ENCODE measurements at regions not wholly inside any gene's neighbourhood (a gene's known extent, or its start where the extent isn't known, plus 50 kb on each side); places are given as distances from the start of the nearest gene placed in this dataset.
"Not testable (repeated sequence)": the region's sequence is repeated elsewhere in the genome, so short reads cannot be mapped to it uniquely, and the experiment has no call there.

DNA sequence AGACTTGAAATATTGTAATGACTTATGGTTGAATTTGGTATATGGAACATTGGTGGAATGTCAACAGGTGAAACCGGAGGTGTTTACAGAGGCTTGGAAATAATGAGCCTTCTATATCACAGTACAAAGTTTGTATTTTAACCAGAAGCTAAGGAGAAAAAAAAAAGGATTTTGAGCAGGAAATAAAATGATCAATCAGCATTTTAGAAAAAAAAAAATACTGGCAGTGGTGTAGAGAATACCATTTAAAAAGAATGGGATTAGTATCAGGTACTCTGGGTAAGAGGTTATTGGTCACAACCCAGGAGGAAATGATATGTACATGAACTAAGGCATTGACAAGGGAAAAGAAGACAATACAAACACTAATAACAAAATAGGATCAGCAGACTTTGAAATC lies 587.1 kb upstream of the HTR2C start:
- intact Hi-C loops (cut with micrococcal nuclease; ENCODE audit: unreplicated experiment), result no loop called here
- no peaks in the 10 kb centered on the region for H4K20me1 ChIP-seq (ENCODE audit: insufficient read depth, low read length)
- H3K4me3 ChIP-seq (ENCODE audit: low read depth, low read length, poor library complexity, severe bottlenecking), result no peak overlapping the region
- ChIA-PET POLR2A (interaction anchor here (0.6 kb wide), 1 partner anchor 29 kb away, joined by 3 read pairs; no protein-coding TSS in a partner anchor), CTCF (ENCODE audit: unreplicated experiment) (no interaction called here)
- no peak for DNase-seq (ENCODE audit: low spot score)
- no peaks in the 10 kb centered on the region for H3K79me2 ChIP-seq (ENCODE audit: insufficient read depth, low read depth, low read length)
- no peak overlapping the region for H3K27ac ChIP-seq (ENCODE audit: low read depth, low read length, poor library complexity, severe bottlenecking)
- no peaks in the 10 kb centered on the region for H3K36me3 ChIP-seq (ENCODE audit: insufficient read depth, low read length)
- H2AFZ ChIP-seq (ENCODE audit: low read length), result no peak overlapping the region
- no peak overlapping the region for H3K4me2 ChIP-seq (ENCODE audit: low read length)
- no TSS peak for BruUV-seq (replicated peaks)
- TF ChIP-seq EZH2phosphoT487 (IDR thresholded peaks at IDR 0.05; ENCODE audit: borderline replicate concordance, low read depth, low read length), result no peak
- TF ChIP-seq, protein P1, sequence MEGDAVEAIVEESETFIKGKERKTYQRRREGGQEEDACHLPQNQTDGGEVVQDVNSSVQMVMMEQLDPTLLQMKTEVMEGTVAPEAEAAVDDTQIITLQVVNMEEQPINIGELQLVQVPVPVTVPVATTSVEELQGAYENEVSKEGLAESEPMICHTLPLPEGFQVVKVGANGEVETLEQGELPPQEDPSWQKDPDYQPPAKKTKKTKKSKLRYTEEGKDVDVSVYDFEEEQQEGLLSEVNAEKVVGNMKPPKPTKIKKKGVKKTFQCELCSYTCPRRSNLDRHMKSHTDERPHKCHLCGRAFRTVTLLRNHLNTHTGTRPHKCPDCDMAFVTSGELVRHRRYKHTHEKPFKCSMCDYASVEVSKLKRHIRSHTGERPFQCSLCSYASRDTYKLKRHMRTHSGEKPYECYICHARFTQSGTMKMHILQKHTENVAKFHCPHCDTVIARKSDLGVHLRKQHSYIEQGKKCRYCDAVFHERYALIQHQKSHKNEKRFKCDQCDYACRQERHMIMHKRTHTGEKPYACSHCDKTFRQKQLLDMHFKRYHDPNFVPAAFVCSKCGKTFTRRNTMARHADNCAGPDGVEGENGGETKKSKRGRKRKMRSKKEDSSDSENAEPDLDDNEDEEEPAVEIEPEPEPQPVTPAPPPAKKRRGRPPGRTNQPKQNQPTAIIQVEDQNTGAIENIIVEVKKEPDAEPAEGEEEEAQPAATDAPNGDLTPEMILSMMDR (conservative IDR thresholded peaks at IDR 0.05; ENCODE audit: low read length), result no peak
- H3K9me3 ChIP-seq (ENCODE audit: low read length), result no peaks in the 10 kb centered on the region
- H3K9me2 ChIP-seq (ENCODE audit: insufficient read depth, low read length), result no peaks in the 10 kb centered on the region
- H3K4me1 ChIP-seq (ENCODE audit: insufficient read depth, low read length, poor library complexity, severe bottlenecking), result no peaks in the 10 kb centered on the region

DNA sequence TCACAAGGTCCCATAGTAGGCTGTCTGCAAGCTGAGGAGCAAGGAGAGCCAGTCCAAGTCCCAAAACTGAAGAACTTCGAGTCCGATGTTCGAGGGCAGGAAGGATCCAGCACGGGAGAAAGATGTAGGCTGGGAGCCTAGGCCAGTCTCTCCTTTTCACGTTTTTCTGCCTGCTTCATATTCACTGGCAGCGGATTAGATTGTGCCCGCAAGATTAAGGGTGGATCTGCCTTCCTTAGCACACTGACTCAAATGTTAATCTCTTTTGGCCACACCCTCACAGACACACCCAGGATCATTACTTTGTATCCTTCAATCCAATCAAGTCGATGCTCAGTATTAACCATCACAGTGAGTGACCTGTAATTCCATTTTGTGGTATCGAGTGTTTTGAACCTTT lies 592.2 kb upstream of the HTR2C start:
- intact Hi-C loops (cut with micrococcal nuclease; ENCODE audit: unreplicated experiment); H3K27ac ChIP-seq (ENCODE audit: low read depth, low read length, poor library complexity, severe bottlenecking); H3K36me3 ChIP-seq (ENCODE audit: insufficient read depth, low read length); H3K9me2 ChIP-seq (ENCODE audit: insufficient read depth, low read length); H3K4me3 ChIP-seq (ENCODE audit: low read depth, low read length, poor library complexity, severe bottlenecking); H3K4me2 ChIP-seq (ENCODE audit: low read length); H3K4me1 ChIP-seq (ENCODE audit: insufficient read depth, low read length, poor library complexity, severe bottlenecking); POLR2A ChIA-PET; H2AFZ ChIP-seq (ENCODE audit: low read length); DNase-seq (ENCODE audit: low spot score); BruUV-seq (replicated peaks); H4K20me1 ChIP-seq (ENCODE audit: insufficient read depth, low read length); H3K79me2 ChIP-seq (ENCODE audit: insufficient read depth, low read depth, low read length); CTCF ChIA-PET (ENCODE audit: unreplicated experiment); H3K9me3 ChIP-seq (ENCODE audit: low read length): not testable (repeated sequence)

DNA sequence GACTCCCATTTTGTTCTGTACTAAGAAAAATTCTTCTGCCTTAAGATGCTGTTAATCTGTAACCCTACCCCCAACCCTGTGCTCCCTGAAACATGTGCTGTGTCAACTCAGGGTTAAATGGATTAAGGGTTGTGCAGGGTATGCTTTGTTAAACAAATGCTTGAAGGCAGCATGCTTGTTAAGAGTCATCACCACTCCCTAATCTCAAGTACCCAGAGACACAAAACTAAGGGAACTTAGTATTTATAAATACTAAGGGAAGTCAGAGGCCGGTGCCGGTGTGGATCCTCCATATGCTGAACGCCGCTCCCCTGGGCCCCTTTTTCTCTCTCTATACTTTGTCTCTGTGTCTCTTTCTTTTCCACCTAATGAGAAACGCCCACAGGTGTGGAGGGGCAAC lies 593.2 kb upstream of the HTR2C start:
- H3K4me3 ChIP-seq (ENCODE audit: low read depth, low read length, poor library complexity, severe bottlenecking); POLR2A ChIA-PET; H3K27ac ChIP-seq (ENCODE audit: low read depth, low read length, poor library complexity, severe bottlenecking); DNase-seq (ENCODE audit: low spot score); H4K20me1 ChIP-seq (ENCODE audit: insufficient read depth, low read length); H3K4me2 ChIP-seq (ENCODE audit: low read length); H3K9me2 ChIP-seq (ENCODE audit: insufficient read depth, low read length); H3K9me3 ChIP-seq (ENCODE audit: low read length); H3K79me2 ChIP-seq (ENCODE audit: insufficient read depth, low read depth, low read length); H3K4me1 ChIP-seq (ENCODE audit: insufficient read depth, low read length, poor library complexity, severe bottlenecking); BruUV-seq (replicated peaks); CTCF ChIA-PET (ENCODE audit: unreplicated experiment); H2AFZ ChIP-seq (ENCODE audit: low read length); H3K36me3 ChIP-seq (ENCODE audit: insufficient read depth, low read length); intact Hi-C loops (cut with micrococcal nuclease; ENCODE audit: unreplicated experiment): not testable (repeated sequence)

DNA sequence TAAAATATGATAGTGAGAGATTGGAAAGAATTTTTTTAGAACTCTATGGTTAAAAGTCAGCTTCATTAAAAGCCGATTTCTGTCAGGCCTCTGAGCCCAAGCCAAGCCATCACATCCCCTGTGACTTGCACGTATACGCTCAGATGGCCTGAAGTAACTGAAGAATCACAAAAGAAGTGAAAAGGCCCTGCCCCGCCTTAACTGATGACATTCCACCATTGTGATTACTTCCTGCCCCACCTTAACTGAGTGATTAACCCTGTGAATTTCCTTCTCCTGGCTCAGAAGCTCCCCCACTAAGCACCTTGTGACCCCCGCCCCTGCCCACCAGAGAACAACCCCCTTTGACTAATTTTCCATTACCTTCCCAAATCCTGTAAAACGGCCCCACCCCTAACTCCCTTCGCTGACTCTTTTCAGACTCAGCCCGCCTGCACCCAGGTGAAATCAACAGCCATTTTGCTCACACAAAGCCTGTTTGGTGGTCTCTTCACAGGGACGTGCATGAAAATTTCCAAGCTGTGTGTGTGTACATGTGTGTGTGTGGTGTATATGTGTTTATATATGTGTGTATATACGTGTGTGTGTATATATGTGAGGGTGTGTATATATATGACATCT lies 595.5 kb upstream of the HTR2C start:
- H3K4me3 ChIP-seq (ENCODE audit: low read depth, low read length, poor library complexity, severe bottlenecking); H3K36me3 ChIP-seq (ENCODE audit: insufficient read depth, low read length); H4K20me1 ChIP-seq (ENCODE audit: insufficient read depth, low read length); BruUV-seq (replicated peaks); H3K4me1 ChIP-seq (ENCODE audit: insufficient read depth, low read length, poor library complexity, severe bottlenecking); H3K79me2 ChIP-seq (ENCODE audit: insufficient read depth, low read depth, low read length); H3K4me2 ChIP-seq (ENCODE audit: low read length); DNase-seq (ENCODE audit: low spot score); H3K9me3 ChIP-seq (ENCODE audit: low read length); POLR2A ChIA-PET; H3K9me2 ChIP-seq (ENCODE audit: insufficient read depth, low read length); CTCF ChIA-PET (ENCODE audit: unreplicated experiment); H2AFZ ChIP-seq (ENCODE audit: low read length); intact Hi-C loops (cut with micrococcal nuclease; ENCODE audit: unreplicated experiment); H3K27ac ChIP-seq (ENCODE audit: low read depth, low read length, poor library complexity, severe bottlenecking): not testable (repeated sequence)

Measured in OCI-LY7 (cell line).